ENCODE measurements at regions not wholly inside any gene's neighbourhood (a gene's known extent, or its start where the extent isn't known, plus 50 kb on each side); places are given as distances from the start of the nearest gene placed in this dataset.

DNA sequence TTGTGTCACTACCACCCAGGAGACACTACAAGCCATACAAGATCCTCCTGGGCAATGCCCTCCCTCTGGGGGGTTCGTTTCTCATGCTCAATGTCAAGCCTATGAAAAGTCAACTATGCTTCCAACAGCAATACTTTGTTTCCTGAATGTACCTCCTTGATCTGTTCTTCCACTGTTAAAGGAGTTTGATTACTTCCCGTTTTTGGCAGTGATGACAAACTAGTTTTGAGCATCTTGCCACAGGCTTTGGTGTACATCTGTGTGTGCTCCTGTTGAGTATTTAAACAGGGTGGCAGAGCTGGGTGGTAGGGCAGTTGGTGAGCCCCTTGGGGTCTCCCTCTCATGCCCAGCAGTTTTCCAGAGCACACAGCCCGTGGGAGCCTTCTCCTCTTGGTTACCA is 81.4 kb downstream of the IL12A start:
- no peaks in the 10 kb centered on the region for H3K9me2 ChIP-seq (ENCODE audit: insufficient read depth, low read length)
- no peak overlapping the region for H3K4me2 ChIP-seq (ENCODE audit: low read length)
- TF ChIP-seq EZH2phosphoT487 (IDR thresholded peaks at IDR 0.05; ENCODE audit: borderline replicate concordance, low read depth, low read length), result no peak
- TF ChIP-seq, protein P1, sequence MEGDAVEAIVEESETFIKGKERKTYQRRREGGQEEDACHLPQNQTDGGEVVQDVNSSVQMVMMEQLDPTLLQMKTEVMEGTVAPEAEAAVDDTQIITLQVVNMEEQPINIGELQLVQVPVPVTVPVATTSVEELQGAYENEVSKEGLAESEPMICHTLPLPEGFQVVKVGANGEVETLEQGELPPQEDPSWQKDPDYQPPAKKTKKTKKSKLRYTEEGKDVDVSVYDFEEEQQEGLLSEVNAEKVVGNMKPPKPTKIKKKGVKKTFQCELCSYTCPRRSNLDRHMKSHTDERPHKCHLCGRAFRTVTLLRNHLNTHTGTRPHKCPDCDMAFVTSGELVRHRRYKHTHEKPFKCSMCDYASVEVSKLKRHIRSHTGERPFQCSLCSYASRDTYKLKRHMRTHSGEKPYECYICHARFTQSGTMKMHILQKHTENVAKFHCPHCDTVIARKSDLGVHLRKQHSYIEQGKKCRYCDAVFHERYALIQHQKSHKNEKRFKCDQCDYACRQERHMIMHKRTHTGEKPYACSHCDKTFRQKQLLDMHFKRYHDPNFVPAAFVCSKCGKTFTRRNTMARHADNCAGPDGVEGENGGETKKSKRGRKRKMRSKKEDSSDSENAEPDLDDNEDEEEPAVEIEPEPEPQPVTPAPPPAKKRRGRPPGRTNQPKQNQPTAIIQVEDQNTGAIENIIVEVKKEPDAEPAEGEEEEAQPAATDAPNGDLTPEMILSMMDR (conservative IDR thresholded peaks at IDR 0.05; ENCODE audit: low read length), result no peak
- H4K20me1 ChIP-seq (ENCODE audit: insufficient read depth, low read length), result no peaks in the 10 kb centered on the region
- H3K4me1 ChIP-seq (ENCODE audit: insufficient read depth, low read length, poor library complexity, severe bottlenecking), result no peaks in the 10 kb centered on the region
- CTCF ChIA-PET (ENCODE audit: unreplicated experiment), result no interaction called here
- H3K79me2 ChIP-seq (ENCODE audit: insufficient read depth, low read depth, low read length), result no peaks in the 10 kb centered on the region
- no peaks in the 10 kb centered on the region for H3K9me3 ChIP-seq (ENCODE audit: low read length)
- POLR2A ChIA-PET, result no interaction called here
- DNase-seq (ENCODE audit: low spot score), result no peak
- H3K27ac ChIP-seq (ENCODE audit: low read depth, low read length, poor library complexity, severe bottlenecking), result no peak overlapping the region
- H2AFZ ChIP-seq (ENCODE audit: low read length), result no peak overlapping the region
- no peaks in the 10 kb centered on the region for H3K36me3 ChIP-seq (ENCODE audit: insufficient read depth, low read length)
- intact Hi-C loops (cut with micrococcal nuclease; ENCODE audit: unreplicated experiment), result no loop called here
- H3K4me3 ChIP-seq (ENCODE audit: low read depth, low read length, poor library complexity, severe bottlenecking), result no peak overlapping the region
- BruUV-seq (replicated peaks), result no TSS peak

DNA sequence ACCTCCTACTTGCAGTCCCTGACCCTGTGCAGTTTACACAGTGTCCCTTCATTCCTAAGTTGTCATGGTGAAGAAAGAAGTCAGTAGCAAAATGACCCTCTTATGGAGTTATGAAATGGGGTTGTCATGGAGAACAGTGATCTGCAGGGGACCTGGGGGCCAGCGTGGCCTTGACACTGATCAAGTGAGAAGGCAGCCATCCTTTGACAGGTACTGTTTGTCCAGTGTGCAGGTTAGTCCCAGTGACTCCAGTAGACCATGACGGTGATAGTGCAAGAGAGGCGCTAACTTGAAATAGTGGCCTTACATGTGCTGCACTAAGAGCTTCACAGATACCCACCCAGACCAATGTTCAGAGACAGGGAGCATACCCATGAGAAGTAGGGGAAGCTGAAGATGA is 87.9 kb downstream of the IL12A start:
- H3K4me1 ChIP-seq (ENCODE audit: insufficient read depth, low read length, poor library complexity, severe bottlenecking), result no peaks in the 10 kb centered on the region
- no peaks in the 10 kb centered on the region for H3K79me2 ChIP-seq (ENCODE audit: insufficient read depth, low read depth, low read length)
- no peaks in the 10 kb centered on the region for H3K36me3 ChIP-seq (ENCODE audit: insufficient read depth, low read length)
- no peaks in the 10 kb centered on the region for H3K9me3 ChIP-seq (ENCODE audit: low read length)
- H3K27ac ChIP-seq (ENCODE audit: low read depth, low read length, poor library complexity, severe bottlenecking), result no peak overlapping the region
- no peak for DNase-seq (ENCODE audit: low spot score)
- intact Hi-C loops (cut with micrococcal nuclease; ENCODE audit: unreplicated experiment), result no loop called here
- no peaks in the 10 kb centered on the region for H4K20me1 ChIP-seq (ENCODE audit: insufficient read depth, low read length)
- POLR2A ChIA-PET, result interaction anchor here (0.6 kb wide), 1 partner anchor 43 kb away, joined by 6 read pairs; no protein-coding TSS in a partner anchor
- no peak overlapping the region for H3K4me3 ChIP-seq (ENCODE audit: low read depth, low read length, poor library complexity, severe bottlenecking)
- no TSS peak for BruUV-seq (replicated peaks)
- H3K4me2 ChIP-seq (ENCODE audit: low read length), result no peak overlapping the region
- H3K9me2 ChIP-seq (ENCODE audit: insufficient read depth, low read length), result no peaks in the 10 kb centered on the region
- no peak overlapping the region for H2AFZ ChIP-seq (ENCODE audit: low read length)
- TF ChIP-seq EZH2phosphoT487 (IDR thresholded peaks at IDR 0.05; ENCODE audit: borderline replicate concordance, low read depth, low read length), result no peak
- TF ChIP-seq, protein P1 (conservative IDR thresholded peaks at IDR 0.05; ENCODE audit: low read length), result no peak
- CTCF ChIA-PET (ENCODE audit: unreplicated experiment), result no interaction called here

DNA sequence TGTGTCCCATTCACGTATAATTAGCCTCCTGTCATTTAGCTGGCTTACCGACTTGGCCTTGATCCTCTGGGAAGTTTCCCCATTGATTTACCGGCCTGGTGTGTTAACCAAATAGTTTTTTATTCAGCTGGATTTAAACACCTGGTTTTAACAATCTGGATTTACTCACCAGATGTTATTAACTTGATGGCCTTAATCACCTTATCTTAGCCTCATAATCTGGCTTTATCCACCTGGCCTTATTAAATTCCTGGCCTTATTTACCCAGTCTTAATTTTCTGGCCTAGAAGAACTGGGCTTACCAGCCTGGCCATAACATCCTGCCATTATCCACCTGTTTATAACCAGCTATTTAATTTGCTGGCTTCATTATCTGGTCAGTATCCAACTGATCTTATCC is 89.9 kb downstream of the IL12A start:
- Histone ChIP-seq H4K20me1 (ENCODE audit: insufficient read depth, low read length) (no peaks in the 10 kb centered on the region), H3K4me3 (ENCODE audit: low read depth, low read length, poor library complexity, severe bottlenecking) (no peak overlapping the region), H3K4me1 (ENCODE audit: insufficient read depth, low read length, poor library complexity, severe bottlenecking) (no peaks in the 10 kb centered on the region), H3K9me3 (ENCODE audit: low read length) (no peaks in the 10 kb centered on the region), H3K79me2 (ENCODE audit: insufficient read depth, low read depth, low read length) (no peaks in the 10 kb centered on the region), H3K4me2 (ENCODE audit: low read length) (no peak overlapping the region), H3K9me2 (ENCODE audit: insufficient read depth, low read length) (no peaks in the 10 kb centered on the region), H3K27ac (ENCODE audit: low read depth, low read length, poor library complexity, severe bottlenecking) (no peak overlapping the region), H2AFZ (ENCODE audit: low read length) (no peak overlapping the region), H3K36me3 (ENCODE audit: insufficient read depth, low read length) (no peaks in the 10 kb centered on the region)
- no TSS peak for BruUV-seq (replicated peaks)
- intact Hi-C loops (cut with micrococcal nuclease; ENCODE audit: unreplicated experiment), result no loop called here
- POLR2A ChIA-PET, result interaction anchor here (0.6 kb wide), 1 partner anchor 44 kb away, joined by 3 read pairs; no protein-coding TSS in a partner anchor
- no peak for DNase-seq (ENCODE audit: low spot score)
- CTCF ChIA-PET (ENCODE audit: unreplicated experiment), result no interaction called here
- TF ChIP-seq EZH2phosphoT487 (IDR thresholded peaks at IDR 0.05; ENCODE audit: borderline replicate concordance, low read depth, low read length), result no peak
- TF ChIP-seq, protein P1 (conservative IDR thresholded peaks at IDR 0.05; ENCODE audit: low read length), result no peak
